ENCODE measurements at regions not wholly inside any gene's neighbourhood (a gene's known extent, or its start where the extent isn't known, plus 50 kb on each side); places are given as distances from the start of the nearest gene placed in this dataset.
"Not testable (repeated sequence)": the region's sequence is repeated elsewhere in the genome, so short reads cannot be mapped to it uniquely, and the experiment has no call there.

GRCh38 chr2:10228611-10229365, 73.9 kb upstream of the HPCAL1 start:
- peaks cover 0 to 4% of the 10 kb centered on the region in 2 donors for H3K27me3 ChIP-seq
- H3K36me3 ChIP-seq: no peaks in the 10 kb centered on the region
- no peaks in the 10 kb centered on the region for H3K4me1 ChIP-seq
- H3K27ac ChIP-seq: no peak overlapping the region
- DNase-seq: peak in 1 of 2 donors; percentile 27
- no peak for TF ChIP-seq CTCF (IDR thresholded peaks at IDR 0.05)
- intact Hi-C loops (cut with DNase I; ENCODE audit: low total_unique reads): no loop called here
- H3K9me3 ChIP-seq: no peaks in the 10 kb centered on the region
- H3K4me3 ChIP-seq: no peak overlapping the region

GRCh38 chr2:10229462-10230099, 73.1 kb upstream of the HPCAL1 start:
- Histone ChIP-seq H3K27me3 (peaks cover 0 to 4% of the 10 kb centered on the region in 2 donors), H3K9me3 (no peaks in the 10 kb centered on the region), H3K27ac (no peak overlapping the region), H3K4me1 (no peaks in the 10 kb centered on the region), H3K4me3 (no peak overlapping the region), H3K36me3 (no peaks in the 10 kb centered on the region)
- TF ChIP-seq CTCF (IDR thresholded peaks at IDR 0.05): no peak
- peak in 1 of 2 donors; percentile 28 for DNase-seq
- intact Hi-C loops (cut with DNase I; ENCODE audit: low total_unique reads): no loop called here

GRCh38 chr2:10230499-10230898, 72.2 kb upstream of the HPCAL1 start:
- Histone ChIP-seq H3K4me3 (no peak overlapping the region), H3K36me3 (no peaks in the 10 kb centered on the region), H3K4me1 (no peaks in the 10 kb centered on the region), H3K27me3 (peaks cover 0 to 11% of the 10 kb centered on the region in 2 donors), H3K9me3 (no peaks in the 10 kb centered on the region), H3K27ac (no peak overlapping the region)
- intact Hi-C loops (cut with DNase I; ENCODE audit: low total_unique reads): no loop called here
- peak in 1 of 2 donors; percentile 29 for DNase-seq
- no peak for TF ChIP-seq CTCF (IDR thresholded peaks at IDR 0.05)

GRCh38 chr2:10230921-10231320, 71.8 kb upstream of the HPCAL1 start:
- intact Hi-C loops (cut with DNase I; ENCODE audit: low total_unique reads); H3K4me3 ChIP-seq; H3K27ac ChIP-seq; DNase-seq; H3K4me1 ChIP-seq; H3K36me3 ChIP-seq; H3K9me3 ChIP-seq: not testable (repeated sequence)
- peaks cover 0 to 11% of the 10 kb centered on the region in 2 donors for H3K27me3 ChIP-seq

- intact Hi-C loops (cut with DNase I; ENCODE audit: low total_unique reads): no loop called here
- Histone ChIP-seq H3K9me3 (no peaks in the 10 kb centered on the region), H3K4me3 (no peak overlapping the region), H3K36me3 (no peaks in the 10 kb centered on the region), H3K4me1 (no peaks in the 10 kb centered on the region), H3K27me3 (peaks cover 0 to 14% of the 10 kb centered on the region in 2 donors), H3K27ac (no peak overlapping the region)
- TF ChIP-seq CTCF (IDR thresholded peaks at IDR 0.05): no peak
- peak in 1 of 2 donors; percentile 55 for DNase-seq
Measured at GRCh38 chr2:10231551-10232085, 71.1 kb upstream of the HPCAL1 start.
